HL-60 (cell line): ENCODE measurements at regions not wholly inside any gene's neighbourhood (a gene's known extent, or its start where the extent isn't known, plus 50 kb on each side); places are given as distances from the start of the nearest gene placed in this dataset.
"Not testable (repeated sequence)": the region's sequence is repeated elsewhere in the genome, so short reads cannot be mapped to it uniquely, and the experiment has no call there.

Experiments
- DNase-seq, 2 experiments: peaks; one replicate each; pipeline ENCODE4 v3.0.0-alpha.2; 2010 to 2020; ENCODE audit warnings: low read depth in 1 of 2, low spot score in 1 of 2
- H3K27ac ChIP-seq: fragments of 250-450 bp; sonication (Bioruptor Pico); replicated peaks from 2 replicates; pipeline ENCODE4 v1.5.1; 2020; ENCODE audit warnings: mild to moderate bottlenecking, moderate library complexity
- H3K27me3 ChIP-seq: fragments of 250-450 bp; sonication (Bioruptor Pico); 2 replicates; pipeline ENCODE4 v1.5.1; 2021; ENCODE audit warnings: mild to moderate bottlenecking, moderate library complexity; ENCODE audit not compliant: insufficient read depth, poor library complexity, severe bottlenecking
- H3K4me3 ChIP-seq: replicated peaks from 2 replicates; pipeline ENCODE4 v1.5.1; 2011; ENCODE audit warnings: mild to moderate bottlenecking, control low read depth, low read length; ENCODE audit not compliant: insufficient read depth
- GABPA ChIP-seq: IDR thresholded peaks from 2 replicates; pipeline ENCODE4 v1.6.1; 2012; ENCODE audit warnings: low read depth
- POLR2AphosphoS5 ChIP-seq: IDR thresholded peaks from 2 replicates; pipeline ENCODE4 v1.6.1; 2012; ENCODE audit warnings: low read depth
- REST ChIP-seq: IDR thresholded peaks from 2 replicates; pipeline ENCODE4 v1.6.1; 2012; ENCODE audit warnings: low read depth; ENCODE audit not compliant: insufficient replicate concordance
- SPI1 ChIP-seq: IDR thresholded peaks from 2 replicates; pipeline ENCODE4 v1.6.1; 2012; ENCODE audit warnings: low read depth, mild to moderate bottlenecking, borderline replicate concordance
- TF ChIP-seq, protein P1 (sequence below): IDR thresholded peaks from one replicate; pipeline ENCODE4 v1.5.1; 2011; ENCODE audit warnings: low read length, control low read depth, inconsistent platforms; ENCODE audit not compliant: insufficient read depth

- not testable (repeated sequence) for H3K27ac ChIP-seq, H3K27me3 ChIP-seq, H3K4me3 ChIP-seq, DNase-seq
Measured at GRCh38 chr2:91466780-91467363, 2775.4 kb downstream of the RPIA start.

DNA sequence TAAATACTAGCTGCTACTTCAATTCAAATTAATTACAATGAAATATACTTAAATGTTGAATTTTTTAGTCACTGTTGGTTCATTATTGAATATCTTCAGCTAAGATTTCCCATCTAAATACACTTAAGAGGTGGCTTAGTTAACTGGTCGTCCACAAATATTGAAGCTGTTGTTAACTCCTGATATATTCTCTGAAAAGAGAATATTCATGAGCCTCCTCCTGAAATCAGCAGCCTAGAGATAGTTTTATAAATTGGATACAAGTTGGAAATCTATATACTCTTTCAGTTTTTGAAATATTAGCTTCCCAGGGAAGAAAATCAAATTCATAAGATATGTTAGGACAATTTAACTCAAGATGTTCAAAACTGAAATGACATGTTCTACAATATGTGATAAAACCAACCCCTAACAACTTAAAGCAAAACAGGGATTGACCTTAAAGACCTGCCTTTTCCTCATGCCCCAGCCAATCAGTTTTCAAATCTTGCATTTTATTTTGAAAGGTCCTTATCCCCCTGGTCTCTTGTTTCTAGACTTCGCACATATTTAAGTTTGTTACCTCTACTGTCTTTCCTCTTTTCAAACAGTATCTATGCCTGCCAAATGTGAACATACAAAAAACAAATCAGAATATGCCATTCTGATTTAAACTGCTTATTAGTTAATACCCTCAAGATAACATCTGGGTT, 2784.9 kb downstream of the RPIA start:
- H3K27ac ChIP-seq, DNase-seq: not testable (repeated sequence)
- H3K27me3 ChIP-seq, result peaks cover 13% of the 10 kb centered on the region

DNA sequence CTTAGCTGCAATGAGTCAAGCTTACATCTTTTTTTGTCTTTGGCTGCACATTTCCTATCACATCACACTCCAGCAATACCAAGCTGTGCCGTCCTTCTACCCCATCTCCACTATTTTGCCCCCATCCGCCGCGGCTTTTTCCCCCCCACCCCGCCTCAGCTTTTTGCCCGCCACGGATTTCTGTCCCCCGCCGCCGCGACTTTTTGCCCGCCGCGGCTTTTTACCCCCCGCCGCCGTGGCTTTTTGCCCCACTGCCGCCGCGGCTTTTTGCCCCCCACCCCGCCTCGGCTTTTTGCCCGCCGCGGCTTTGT, 2785.4 kb downstream of the RPIA start:
- not testable (repeated sequence) for H3K4me3 ChIP-seq

More for the DNA sequence above, 2784.9 kb downstream of the RPIA start:
- not testable (repeated sequence) for H3K4me3 ChIP-seq

DNA sequence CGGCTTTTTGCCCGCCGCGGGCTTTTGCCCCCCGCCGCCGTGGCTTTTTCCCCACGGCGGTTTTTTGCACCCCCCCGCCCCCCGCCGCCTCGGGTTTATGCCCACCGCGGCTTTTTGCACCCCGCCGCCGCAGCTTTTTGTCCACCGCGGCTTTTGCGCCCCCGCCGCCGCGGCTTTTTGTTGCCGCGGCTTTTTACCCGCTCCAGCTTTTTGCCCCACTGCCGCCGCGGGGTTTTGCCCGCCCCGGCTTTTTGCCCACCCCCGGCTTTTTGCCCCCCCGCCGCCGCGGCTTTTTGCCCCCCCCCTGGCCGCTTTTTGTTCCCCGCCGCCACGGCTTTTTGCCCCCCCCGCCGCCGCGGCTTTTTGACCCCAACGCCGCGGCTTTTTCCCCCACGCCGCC, 2785.8 kb downstream of the RPIA start:
- H3K27ac ChIP-seq, DNase-seq: not testable (repeated sequence)
- H3K27me3 ChIP-seq, result peaks cover 13% of the 10 kb centered on the region
- H3K4me3 ChIP-seq, result peak overlapping the region; percentile 48

More for the DNA sequence above, 2785.4 kb downstream of the RPIA start:
- not testable (repeated sequence) for H3K27ac ChIP-seq, DNase-seq
- H3K27me3 ChIP-seq, result peaks cover 13% of the 10 kb centered on the region

GRCh38 chr2:91477731-91478672, 2786.5 kb downstream of the RPIA start:
- Histone ChIP-seq H3K27ac (no peak overlapping the region), H3K27me3 (peaks cover 13% of the 10 kb centered on the region), H3K4me3 (peak overlapping the region; percentile 48)
- DNase-seq, result no peak
- no peak for TF ChIP-seq SPI1
- TF ChIP-seq GABPA, result no peak
- TF ChIP-seq POLR2AphosphoS5, result no peak
- no peak for TF ChIP-seq REST
- TF ChIP-seq, protein P1, sequence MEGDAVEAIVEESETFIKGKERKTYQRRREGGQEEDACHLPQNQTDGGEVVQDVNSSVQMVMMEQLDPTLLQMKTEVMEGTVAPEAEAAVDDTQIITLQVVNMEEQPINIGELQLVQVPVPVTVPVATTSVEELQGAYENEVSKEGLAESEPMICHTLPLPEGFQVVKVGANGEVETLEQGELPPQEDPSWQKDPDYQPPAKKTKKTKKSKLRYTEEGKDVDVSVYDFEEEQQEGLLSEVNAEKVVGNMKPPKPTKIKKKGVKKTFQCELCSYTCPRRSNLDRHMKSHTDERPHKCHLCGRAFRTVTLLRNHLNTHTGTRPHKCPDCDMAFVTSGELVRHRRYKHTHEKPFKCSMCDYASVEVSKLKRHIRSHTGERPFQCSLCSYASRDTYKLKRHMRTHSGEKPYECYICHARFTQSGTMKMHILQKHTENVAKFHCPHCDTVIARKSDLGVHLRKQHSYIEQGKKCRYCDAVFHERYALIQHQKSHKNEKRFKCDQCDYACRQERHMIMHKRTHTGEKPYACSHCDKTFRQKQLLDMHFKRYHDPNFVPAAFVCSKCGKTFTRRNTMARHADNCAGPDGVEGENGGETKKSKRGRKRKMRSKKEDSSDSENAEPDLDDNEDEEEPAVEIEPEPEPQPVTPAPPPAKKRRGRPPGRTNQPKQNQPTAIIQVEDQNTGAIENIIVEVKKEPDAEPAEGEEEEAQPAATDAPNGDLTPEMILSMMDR, result no peak

GRCh38 chr2:91478851-91479718, 2787.6 kb downstream of the RPIA start:
- Histone ChIP-seq H3K27me3 (peaks cover 11% of the 10 kb centered on the region), H3K4me3 (peak overlapping the region; percentile 48)
- not testable (repeated sequence) for H3K27ac ChIP-seq, DNase-seq

DNA sequence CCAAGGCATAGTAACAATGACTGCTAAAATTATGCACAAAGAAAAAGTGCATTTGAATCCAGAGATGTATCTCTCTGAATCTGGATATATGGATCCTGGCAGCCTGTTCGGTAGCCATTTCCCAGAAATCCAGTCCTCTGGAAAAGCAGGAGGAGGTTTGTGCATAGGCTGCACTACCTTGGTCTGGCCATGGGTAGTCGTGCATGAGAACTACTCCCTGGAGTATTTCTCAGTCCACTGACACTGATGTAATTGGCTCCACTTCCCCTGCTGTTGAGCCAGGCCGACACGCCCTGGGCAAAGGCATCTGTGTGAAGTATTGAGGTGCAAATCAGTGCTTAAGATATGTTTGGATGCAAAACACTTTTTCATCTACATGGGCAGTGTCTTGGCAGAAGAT, 2793.8 kb downstream of the RPIA start:
- not testable (repeated sequence) for H3K27ac ChIP-seq, H3K4me3 ChIP-seq, DNase-seq, H3K27me3 ChIP-seq

- DNase-seq, H3K4me3 ChIP-seq, H3K27ac ChIP-seq, H3K27me3 ChIP-seq: not testable (repeated sequence)
Measured at GRCh38 chr2:91497129-91498064, 2805.9 kb downstream of the RPIA start.

- not testable (repeated sequence) for DNase-seq, H3K27ac ChIP-seq, H3K4me3 ChIP-seq, H3K27me3 ChIP-seq
Measured at GRCh38 chr2:91498065-91498449, 2806.6 kb downstream of the RPIA start.
